CD4-positive, alpha-beta T cell treated with Interleukin-21 for 1 hour (primary cell): ENCODE measurements at regions not wholly inside any gene's neighbourhood (a gene's known extent, or its start where the extent isn't known, plus 50 kb on each side); places are given as distances from the start of the nearest gene placed in this dataset.
"Not testable (repeated sequence)": the region's sequence is repeated elsewhere in the genome, so short reads cannot be mapped to it uniquely, and the experiment has no call there.

ENCODE experiments used
- DNase-seq: peaks from one replicate; pipeline ENCODE4 v3.0.0-alpha.2; 2020

DNA sequence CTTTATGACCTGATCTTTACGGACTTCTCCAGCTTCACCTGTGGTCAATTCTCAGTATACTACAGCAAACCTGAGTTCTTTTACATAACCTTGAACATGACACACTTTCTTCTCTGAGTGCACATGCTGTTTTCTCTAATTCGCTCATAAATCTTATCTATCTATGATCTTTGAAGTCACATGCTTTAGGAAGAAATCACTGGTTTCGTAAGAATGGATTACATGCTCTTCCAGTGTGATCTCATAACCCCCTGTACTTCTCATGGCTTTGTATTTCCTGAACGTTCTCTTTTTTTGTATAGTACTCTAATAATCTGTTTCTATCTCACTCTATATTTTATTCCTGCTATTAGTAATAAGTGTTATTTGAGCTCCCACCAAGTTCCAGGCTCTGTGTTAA is 1165.2 kb downstream of the TBL1XR1 start:
- DNase-seq, result no peak

DNA sequence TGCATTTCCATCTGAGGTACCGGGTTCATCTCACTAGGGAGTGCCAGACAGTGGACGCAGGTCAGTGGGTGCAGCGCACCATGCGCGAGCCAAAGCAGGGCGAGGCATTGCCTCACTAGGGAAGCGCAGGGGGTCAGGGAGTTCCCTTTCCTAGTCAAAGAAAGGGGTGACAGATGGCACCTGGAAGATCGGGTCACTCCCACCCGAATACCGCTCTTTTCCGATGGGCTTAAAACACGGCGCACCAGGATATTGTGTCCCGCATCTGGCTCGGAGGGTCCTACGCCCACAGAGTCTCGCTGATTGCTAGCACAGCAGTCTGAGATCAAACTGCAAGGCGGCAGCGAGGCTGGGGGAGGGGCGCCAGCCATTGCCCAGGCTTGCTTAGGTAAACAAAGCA is 1157.1 kb downstream of the NAALADL2 start:
- not testable (repeated sequence) for DNase-seq

DNA sequence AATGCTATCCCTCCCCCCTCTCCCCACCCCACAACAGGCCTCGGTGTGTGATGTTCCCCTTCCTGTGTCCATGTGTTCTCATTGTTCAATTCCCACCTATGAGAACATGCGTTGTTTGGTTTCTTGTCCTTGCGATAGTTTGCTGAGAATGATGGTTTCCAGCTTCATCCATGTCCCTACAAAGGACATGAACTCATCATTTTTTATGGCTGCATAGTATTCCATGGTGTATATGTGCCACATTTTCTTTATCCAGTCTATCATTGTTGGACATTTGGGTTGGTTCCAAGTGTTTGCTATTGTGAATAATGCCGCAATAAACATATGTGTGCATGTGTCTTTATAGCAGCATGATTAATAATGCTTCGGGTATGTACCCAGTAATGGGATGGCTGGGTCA is 1156.1 kb downstream of the NAALADL2 start:
- not testable (repeated sequence) for DNase-seq

DNA sequence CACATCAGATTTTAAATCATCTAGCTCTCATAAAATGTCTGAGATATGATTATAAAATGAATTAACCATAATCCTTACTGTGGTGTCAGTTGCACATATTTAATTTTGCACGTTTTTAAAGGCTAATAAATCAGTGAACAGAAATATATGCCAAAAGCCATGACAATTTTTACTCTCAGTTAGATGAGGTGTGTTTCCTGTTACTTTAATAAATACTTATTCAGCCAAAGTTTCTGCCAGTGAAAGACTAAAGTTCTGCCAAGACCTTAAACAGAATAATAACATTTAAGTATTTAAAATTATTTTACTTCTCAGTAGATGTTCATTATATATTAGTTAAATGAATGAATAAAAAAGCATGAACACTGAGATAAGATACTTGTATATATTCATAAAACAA is 1150.1 kb downstream of the NAALADL2 start:
- no peak for DNase-seq

GRCh38 chr3:176005564-176005963 is 1146.4 kb downstream of the NAALADL2 start:
- DNase-seq, result no peak

- no peak for DNase-seq
These were observed 1130.0 kb downstream of the NAALADL2 start for GRCh38 chr3:175989161-175989560.

- DNase-seq, result no peak
These were observed 1129.3 kb downstream of the NAALADL2 start for GRCh38 chr3:175988401-175988800.

DNA sequence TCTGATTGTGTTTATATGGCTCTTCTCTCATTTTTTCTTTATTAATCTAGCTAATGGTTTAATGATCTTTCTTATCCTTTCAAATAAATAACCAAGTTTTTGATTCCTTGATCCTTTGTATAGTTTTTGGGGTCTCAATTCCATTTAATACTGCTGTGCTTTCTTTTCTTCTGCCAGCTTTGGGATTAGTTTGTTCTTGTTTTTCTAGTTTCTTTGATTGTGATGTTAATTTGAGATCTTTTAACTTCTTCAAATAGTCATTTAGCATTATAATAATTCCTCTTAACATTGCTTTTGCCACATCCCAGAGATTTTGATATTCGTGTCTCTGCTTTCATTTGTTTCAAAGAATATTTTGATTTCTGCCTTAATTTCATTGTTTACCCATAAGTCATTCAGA is 1126.6 kb downstream of the NAALADL2 start:
- DNase-seq, result no peak

- DNase-seq, result no peak
These were observed 1124.2 kb downstream of the NAALADL2 start for GRCh38 chr3:175983379-175983778.

GRCh38 chr3:175980486-175981090 is 1121.5 kb downstream of the NAALADL2 start:
- DNase-seq, result no peak

DNA sequence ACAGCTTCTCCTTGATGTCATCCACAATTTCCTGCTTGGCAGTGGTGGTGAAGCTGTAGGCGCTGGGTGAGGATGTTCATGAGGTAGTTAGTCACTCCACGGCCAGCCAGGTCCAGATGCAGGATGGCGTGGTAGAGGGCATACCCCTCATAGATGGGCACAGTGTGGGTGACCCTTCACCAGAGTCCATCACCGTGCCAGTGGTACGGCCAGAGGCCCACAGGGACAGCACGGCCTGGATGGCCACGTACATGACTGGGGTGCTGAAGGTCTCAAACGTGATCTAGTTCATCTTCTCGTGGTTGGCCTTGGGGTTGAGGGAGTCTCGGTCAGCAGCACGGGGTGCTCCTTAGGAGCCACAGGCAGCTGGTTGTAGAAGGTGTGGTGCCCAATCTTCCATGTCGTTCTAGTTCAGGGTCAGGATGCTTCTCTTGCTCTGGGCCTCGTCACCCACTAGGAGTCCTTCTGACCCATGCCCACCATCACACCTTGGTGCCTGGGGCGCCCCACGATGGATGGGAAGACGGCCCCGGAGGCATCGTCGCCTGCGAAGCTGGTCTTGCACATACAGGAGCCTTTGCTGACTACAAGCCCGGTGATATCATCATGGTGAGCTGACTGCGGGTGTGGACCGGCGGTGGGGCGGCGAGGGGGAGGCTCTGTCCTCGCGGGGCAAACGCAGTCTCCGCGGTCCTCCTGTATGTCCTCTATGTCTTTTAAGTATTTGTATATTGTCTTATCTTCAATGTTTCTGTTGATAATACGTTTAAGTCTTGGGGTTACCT is 1119.0 kb downstream of the NAALADL2 start:
- DNase-seq, result no peak

- DNase-seq, result no peak
These were observed 1110.3 kb downstream of the NAALADL2 start for GRCh38 chr3:175969456-175969855.

DNA sequence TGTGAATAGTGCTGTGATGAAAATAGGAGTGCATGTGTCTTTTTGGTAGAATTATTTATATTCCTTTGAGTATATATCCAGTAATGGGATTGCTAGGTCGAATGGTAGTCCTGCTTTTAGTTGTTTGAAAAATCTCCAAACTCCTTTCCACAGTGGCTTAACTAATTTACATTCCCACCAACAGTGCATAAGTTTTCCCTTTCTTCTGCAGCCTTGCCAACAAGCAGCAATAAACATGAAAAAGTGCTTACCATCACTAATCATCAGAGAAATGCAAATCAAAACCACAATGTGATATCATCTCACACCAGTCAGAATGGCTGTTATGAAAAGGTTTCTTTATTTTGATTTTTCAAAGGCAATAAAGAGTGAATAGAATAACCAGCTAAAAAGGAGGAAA is 1105.9 kb downstream of the NAALADL2 start:
- no peak for DNase-seq

DNA sequence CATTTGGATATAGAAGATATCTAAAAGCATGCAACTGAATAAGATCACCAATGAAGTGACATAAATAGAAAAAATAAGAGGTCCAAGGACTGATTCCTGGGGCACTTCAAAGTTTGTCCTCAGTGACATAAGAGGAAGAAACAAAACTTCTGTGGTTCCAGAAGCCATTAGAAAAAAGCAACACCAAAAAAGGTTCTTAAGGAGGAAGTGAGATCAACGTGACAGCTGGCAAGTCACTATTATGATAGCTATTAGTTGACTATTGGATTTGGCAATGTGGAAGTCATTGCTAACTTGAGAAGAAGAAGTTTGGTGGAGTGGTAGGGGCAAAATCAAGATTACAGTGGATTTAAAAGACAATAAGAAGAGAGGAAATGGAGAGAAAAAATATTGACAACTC is 1098.3 kb downstream of the NAALADL2 start:
- DNase-seq, result no peak

DNA sequence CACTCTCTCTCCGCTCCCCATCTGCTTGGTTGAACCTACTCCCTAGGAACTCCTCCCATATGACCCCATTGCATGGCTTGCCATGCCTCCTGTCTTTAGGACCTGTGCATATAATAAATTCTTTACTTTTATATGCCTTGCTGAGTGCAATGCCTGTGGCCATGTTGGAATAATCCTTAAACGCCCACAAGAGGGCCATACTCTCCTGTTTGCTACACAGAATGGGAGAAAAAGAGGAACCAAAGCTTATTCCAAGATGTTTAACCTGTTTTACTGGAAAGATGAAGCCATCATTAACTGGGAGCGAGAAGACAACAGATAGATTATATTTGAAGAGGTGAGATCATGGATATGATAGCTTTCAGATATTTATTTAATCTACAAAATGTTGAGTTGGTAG is 1097.8 kb downstream of the NAALADL2 start:
- no peak for DNase-seq

DNA sequence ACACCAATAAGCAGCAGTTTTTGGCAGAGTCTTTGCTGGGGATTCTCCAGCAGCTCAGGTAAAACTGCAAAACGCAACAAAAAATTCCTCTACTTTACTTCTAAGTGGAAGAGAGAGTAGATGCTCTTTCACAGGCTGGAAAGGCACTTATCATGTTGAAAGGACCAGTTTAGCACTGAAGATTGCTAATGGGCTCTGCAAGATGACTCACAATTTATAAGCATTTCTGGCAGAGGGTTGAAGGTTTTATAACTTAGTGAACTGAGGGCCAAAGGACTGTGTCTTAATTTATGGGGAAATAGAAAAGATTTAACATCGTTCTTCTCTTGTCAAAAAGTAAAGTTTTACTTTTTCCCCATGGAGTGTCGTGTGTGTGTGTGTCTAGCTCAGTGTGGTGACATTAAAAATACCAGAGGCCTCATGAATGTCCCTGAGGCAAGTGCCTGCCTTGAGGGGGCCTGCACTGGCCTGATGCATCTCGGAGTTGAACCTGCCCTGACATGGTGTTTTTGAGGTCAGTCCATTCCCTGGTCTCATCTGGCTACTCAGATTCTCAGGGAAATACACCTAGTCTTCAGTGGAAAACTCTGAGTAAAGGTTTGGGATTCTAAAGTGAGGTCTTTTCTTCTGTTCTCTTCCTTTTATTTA is 1092.0 kb downstream of the NAALADL2 start:
- DNase-seq, result no peak

DNA sequence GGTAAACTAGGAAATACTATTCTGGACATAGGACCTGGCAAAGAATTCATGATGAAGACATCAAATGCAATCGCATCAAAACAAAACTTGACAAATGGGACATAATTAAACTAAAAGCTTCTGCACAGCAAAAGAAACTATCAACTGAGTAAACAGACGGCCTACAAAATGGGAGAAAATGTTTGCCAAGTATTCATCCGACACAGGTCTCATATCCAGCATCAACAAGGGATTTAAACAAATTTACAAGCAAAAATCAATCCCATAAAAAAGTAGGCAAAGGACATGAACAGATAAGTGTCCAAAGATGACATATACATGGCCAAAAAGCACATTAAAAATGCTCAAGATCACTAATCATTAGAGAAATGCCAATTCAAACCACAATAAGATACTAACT is 1088.9 kb downstream of the NAALADL2 start:
- DNase-seq, result no peak

GRCh38 chr3:175941352-175941751 is 1082.2 kb downstream of the NAALADL2 start:
- DNase-seq, result no peak

- DNase-seq, result no peak
These were observed 1081.7 kb downstream of the NAALADL2 start for GRCh38 chr3:175940881-175941280.

DNA sequence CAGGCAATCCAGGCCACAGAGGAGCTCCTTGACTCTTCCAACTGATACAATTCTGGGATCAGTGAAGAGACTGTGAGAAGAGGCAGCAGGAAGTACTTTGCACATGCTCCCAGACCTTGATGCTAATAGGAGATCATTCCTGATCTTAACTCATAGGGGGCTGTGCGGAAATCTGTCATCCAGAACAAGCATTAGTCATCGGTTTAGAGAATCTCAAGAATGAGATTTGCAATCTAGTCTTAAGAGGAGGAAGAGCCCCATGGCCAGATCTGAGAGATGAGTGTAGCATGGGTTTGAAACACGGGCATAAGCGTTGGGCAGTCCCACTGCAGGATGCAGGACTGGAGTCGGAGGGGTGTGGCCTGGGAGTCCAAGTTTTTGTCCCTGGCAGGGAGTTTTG is 1081.1 kb downstream of the NAALADL2 start:
- no peak for DNase-seq

DNA sequence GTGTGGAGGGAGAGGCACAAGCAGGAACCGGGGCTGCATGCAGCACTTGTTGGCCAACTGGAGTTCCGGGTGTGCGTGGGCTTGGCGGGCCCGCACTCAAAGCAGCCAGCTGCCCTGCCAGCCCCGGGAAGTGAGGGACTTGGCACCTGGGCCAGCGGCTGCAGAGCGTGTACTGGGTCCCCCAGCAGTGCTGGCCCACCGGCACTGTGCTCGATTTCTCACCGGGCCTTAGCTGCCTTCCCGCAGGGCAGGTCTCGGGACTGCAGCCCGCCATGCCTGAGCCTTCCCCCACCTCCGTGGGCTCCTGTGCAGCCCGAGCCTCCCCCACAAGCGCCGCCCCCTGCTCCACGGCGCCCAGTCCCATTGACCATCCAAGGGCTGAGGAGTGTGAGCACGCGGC is 1078.2 kb downstream of the NAALADL2 start:
- DNase-seq, result not testable (repeated sequence)

DNA sequence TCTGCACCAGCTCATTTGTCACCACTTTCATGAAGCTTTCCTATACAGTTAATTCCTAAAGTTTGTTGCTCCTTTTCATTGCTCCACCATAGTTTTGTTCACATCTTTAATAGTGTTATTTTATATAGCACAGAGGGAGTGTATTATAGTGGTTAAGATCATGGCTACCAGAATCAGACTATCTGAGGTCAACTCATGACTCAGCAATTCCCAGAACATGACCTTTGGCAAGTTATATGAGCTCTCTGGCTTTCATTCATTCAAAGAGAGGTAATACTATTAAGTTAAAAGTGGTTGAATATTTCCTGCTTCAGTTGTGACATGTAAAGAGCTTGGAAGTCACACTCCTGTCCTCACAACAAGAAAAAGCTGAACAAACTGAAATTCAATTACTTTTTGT is 1073.5 kb downstream of the NAALADL2 start:
- DNase-seq, result no peak

GRCh38 chr3:175919133-175919532 is 1060.0 kb downstream of the NAALADL2 start:
- no peak for DNase-seq
